Aorta (tissue), 5 donors: ENCODE measurements at regions not wholly inside any gene's neighbourhood (a gene's known extent, or its start where the extent isn't known, plus 50 kb on each side); places are given as distances from the start of the nearest gene placed in this dataset.

Experiments
- ATAC-seq: fragments of 200-7000 bp; cut with Tn5 transposase; one replicate; pipeline ENCODE4 v1.9.1; 2022; ENCODE audit warnings: moderate library complexity; ENCODE audit not compliant: low FRiP score
- DNase-seq, 2 donors: peaks; one replicate each; pipeline ENCODE4 v3.0.0-alpha.2; 2020
- H3K27ac ChIP-seq, 2 donors: one replicate each; pipeline ENCODE4 v1.5.1; 2013; ENCODE audit warnings: low read length in 2 of 2, mild to moderate bottlenecking in 2 of 2, moderate library complexity in 2 of 2, control low read depth in 1 of 2, inconsistent platforms in 1 of 2, low read depth in 1 of 2
- H3K27me3 ChIP-seq, 2 donors: one replicate each; pipeline ENCODE4 v1.6.1; 2013; ENCODE audit warnings: control low read depth in 1 of 2, low read length in 1 of 2, mild to moderate bottlenecking in 1 of 2, moderate library complexity in 1 of 2; ENCODE audit not compliant: insufficient read depth in 2 of 2, control insufficient read depth in 1 of 2
- H3K36me3 ChIP-seq, 2 donors: one replicate each; pipeline ENCODE4 v1.6.1; 2013; ENCODE audit warnings: control low read depth in 1 of 2, low read length in 1 of 2, mild to moderate bottlenecking in 1 of 2; ENCODE audit not compliant: insufficient read depth in 2 of 2, control insufficient read depth in 1 of 2
- H3K4me1 ChIP-seq, 2 donors: one replicate each; pipeline ENCODE4 v1.6.1; 2013; ENCODE audit warnings: low read length in 2 of 2, control low read depth in 1 of 2, mild to moderate bottlenecking in 1 of 2, moderate library complexity in 1 of 2; ENCODE audit not compliant: insufficient read depth in 2 of 2, control insufficient read depth in 1 of 2
- H3K4me3 ChIP-seq, 2 donors: one replicate each; pipeline ENCODE4 v1.5.1; 2013; ENCODE audit warnings: low read length in 2 of 2, control low read depth in 1 of 2, mild to moderate bottlenecking in 1 of 2
- H3K9me3 ChIP-seq: one replicate; pipeline ENCODE4 v1.6.1; 2013; ENCODE audit warnings: mild to moderate bottlenecking, low read length; ENCODE audit not compliant: control insufficient read depth
- WGBS, 2 donors: extraction: QIAGEN DNeasy Blood & Tissue Kit; methylation state at CpG; one replicate each; pipeline ENCODE4 v1.1.7; 2013; 5-methylcytosine and 5-hydroxymethylcytosine counted together
- intact Hi-C, 2 donors: fragments of 100-400 bp; cut with DNase I; formaldehyde crosslinking; loops; one replicate each; pipeline versions ENCODE4 v1.14.2 to v1.15.0; 2022
- donor health status: healthy with polysubstance abuse.
- donor health status: Bipolar disorder and iron deficiency.
- donor health status: DM: no; HTN: no; CAD: no.
- donor health status: DM: no; HTN: no; CAD: no.
- donor health status: DM: yes; HTN: yes; CAD: no.

GRCh38 chr7:53387515-53387914 lies 352.1 kb downstream of the POM121L12 start:
- WGBS, 2 donors = 91 to 95% methylated on average over 12 of the region's 12 CpGs
- ATAC-seq = peak; percentile 52

GRCh38 chr7:53397911-53398310 lies 362.5 kb downstream of the POM121L12 start:
- intact Hi-C loops = no loop called here
- Histone ChIP-seq H3K9me3 (no peaks in the 10 kb centered on the region), H3K36me3 (no peaks in the 10 kb centered on the region), H3K27ac (no peak overlapping the region), H3K27me3 (no peaks in the 10 kb centered on the region), H3K4me1 (no peaks in the 10 kb centered on the region), H3K4me3 (no peak overlapping the region)
- DNase-seq (no peak), ATAC-seq (no peak)
- 85% methylated on average over 2 of the region's 2 CpGs for WGBS, 2 donors

More at GRCh38 chr7:53387515-53387914, 352.1 kb downstream of the POM121L12 start:
- H3K27ac ChIP-seq = no peak overlapping the region
- H3K4me1 ChIP-seq = no peaks in the 10 kb centered on the region
- H3K27me3 ChIP-seq = no peaks in the 10 kb centered on the region
- no peaks in the 10 kb centered on the region for H3K9me3 ChIP-seq
- H3K4me3 ChIP-seq = no peak overlapping the region
- DNase-seq = no peak
- no peaks in the 10 kb centered on the region for H3K36me3 ChIP-seq
- intact Hi-C loops = no loop called here

GRCh38 chr7:53398566-53398965 lies 363.1 kb downstream of the POM121L12 start:
- no peak overlapping the region for H3K4me3 ChIP-seq
- H3K36me3 ChIP-seq = no peaks in the 10 kb centered on the region
- DNase-seq (no peak), ATAC-seq (no peak)
- intact Hi-C loops = no loop called here
- no peaks in the 10 kb centered on the region for H3K9me3 ChIP-seq
- H3K27ac ChIP-seq = no peak overlapping the region
- no peaks in the 10 kb centered on the region for H3K4me1 ChIP-seq
- WGBS, 2 donors = 69 to 70% methylated on average over 2 of the region's 2 CpGs
- H3K27me3 ChIP-seq = no peaks in the 10 kb centered on the region

- Histone ChIP-seq H3K36me3 (no peaks in the 10 kb centered on the region), H3K9me3 (no peaks in the 10 kb centered on the region), H3K4me1 (no peaks in the 10 kb centered on the region), H3K27ac (no peak overlapping the region), H3K4me3 (no peak overlapping the region), H3K27me3 (no peaks in the 10 kb centered on the region)
- no peak for DNase-seq
- intact Hi-C loops = no loop called here
- 82 to 85% methylated on average over 2 of the region's 2 CpGs for WGBS, 2 donors
- ATAC-seq = no peak
Measured at GRCh38 chr7:53413021-53413420, 377.6 kb downstream of the POM121L12 start.

- DNase-seq (no peak), ATAC-seq (no peak)
- intact Hi-C loops = no loop called here
- no peaks in the 10 kb centered on the region for H3K36me3 ChIP-seq
- no peak overlapping the region for H3K4me3 ChIP-seq
- WGBS, 2 donors = 90 to 94% methylated on average over 2 of the region's 2 CpGs
- H3K9me3 ChIP-seq = no peaks in the 10 kb centered on the region
- no peak overlapping the region for H3K27ac ChIP-seq
- no peaks in the 10 kb centered on the region for H3K4me1 ChIP-seq
- H3K27me3 ChIP-seq = no peaks in the 10 kb centered on the region
Measured at GRCh38 chr7:53415816-53416215, 380.4 kb downstream of the POM121L12 start.

- H3K4me1 ChIP-seq = no peaks in the 10 kb centered on the region
- ATAC-seq = no peak
- WGBS, 2 donors = 35 to 36% methylated on average over 1 of the region's 1 CpG
- no peak overlapping the region for H3K4me3 ChIP-seq
- intact Hi-C loops = no loop called here
- no peak for DNase-seq
- no peak overlapping the region for H3K27ac ChIP-seq
- peaks cover 2% of the 10 kb centered on the region for H3K9me3 ChIP-seq
- H3K27me3 ChIP-seq = no peaks in the 10 kb centered on the region
- no peaks in the 10 kb centered on the region for H3K36me3 ChIP-seq
Measured at GRCh38 chr7:53418834-53419482, 383.5 kb downstream of the POM121L12 start.

GRCh38 chr7:53420550-53420949 lies 385.1 kb downstream of the POM121L12 start:
- no peak overlapping the region for H3K4me3 ChIP-seq

DNA sequence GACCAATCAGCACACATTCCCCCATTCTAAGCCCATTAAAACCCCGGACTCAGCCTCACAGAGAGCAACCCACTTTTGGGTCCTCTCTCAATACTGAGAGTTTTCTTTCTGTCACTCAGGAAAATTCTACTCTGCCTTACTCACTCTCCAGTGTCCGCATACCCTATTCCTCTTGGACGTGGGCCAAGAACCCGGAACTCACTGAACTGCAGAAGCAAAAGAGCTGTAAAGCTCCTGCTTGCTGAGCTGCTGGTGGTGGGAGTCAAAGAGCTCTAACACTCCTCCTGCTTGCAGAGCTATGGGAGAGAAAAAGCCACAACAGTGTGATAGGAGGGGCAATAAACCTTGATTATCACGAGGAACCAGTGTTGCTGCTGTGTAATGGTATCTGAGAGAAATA lies 386.9 kb downstream of the POM121L12 start:
- Histone ChIP-seq H3K9me3 (peaks cover 2% of the 10 kb centered on the region), H3K27ac (no peak overlapping the region), H3K27me3 (no peaks in the 10 kb centered on the region), H3K36me3 (no peaks in the 10 kb centered on the region), H3K4me1 (no peaks in the 10 kb centered on the region), H3K4me3 (no peak overlapping the region)
- WGBS, 2 donors = 34 to 35% methylated on average over 5 of the region's 5 CpGs
- no peak for DNase-seq
- ATAC-seq = no peak
- intact Hi-C loops = no loop called here

More at GRCh38 chr7:53420550-53420949, 385.1 kb downstream of the POM121L12 start:
- H3K9me3 ChIP-seq = peaks cover 2% of the 10 kb centered on the region
- H3K27me3 ChIP-seq = no peaks in the 10 kb centered on the region
- intact Hi-C loops = no loop called here
- H3K27ac ChIP-seq = no peak overlapping the region
- no peaks in the 10 kb centered on the region for H3K4me1 ChIP-seq
- no peaks in the 10 kb centered on the region for H3K36me3 ChIP-seq
- ATAC-seq = no peak
- 68 to 73% methylated on average over 1 of the region's 1 CpG for WGBS, 2 donors
- DNase-seq = no peak

DNA sequence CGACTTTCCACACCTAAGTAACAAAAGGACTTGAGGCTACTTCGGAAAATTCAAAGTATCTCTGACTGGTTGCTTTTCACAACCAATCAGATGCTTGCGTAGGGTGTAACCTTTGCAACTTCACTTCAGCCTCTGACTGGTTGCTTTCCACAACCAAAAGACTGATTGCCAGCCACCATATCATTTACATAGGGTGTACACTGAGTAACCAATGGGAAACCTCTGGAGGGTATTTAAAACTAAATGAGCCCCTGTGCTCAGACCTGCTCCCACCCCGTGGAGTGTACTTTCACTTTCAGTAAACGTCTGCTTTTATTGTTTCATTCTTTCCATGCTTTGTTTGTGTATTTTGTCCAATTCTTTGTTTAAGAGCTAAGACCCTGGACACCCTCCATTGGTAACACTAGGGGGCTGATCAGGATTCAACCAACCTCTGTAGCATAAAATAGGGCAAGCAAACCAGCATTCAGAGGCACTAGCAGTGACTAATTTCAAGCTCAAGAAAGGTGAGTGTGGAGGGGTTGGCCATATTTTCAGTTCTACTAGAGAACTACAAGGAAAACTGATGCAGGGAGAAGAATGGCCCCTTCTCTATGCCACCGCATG lies 390.8 kb downstream of the POM121L12 start:
- no peaks in the 10 kb centered on the region for H3K4me1 ChIP-seq
- H3K27me3 ChIP-seq = no peaks in the 10 kb centered on the region
- no peaks in the 10 kb centered on the region for H3K36me3 ChIP-seq
- no peak for DNase-seq
- no peak overlapping the region for H3K27ac ChIP-seq
- 70 to 81% methylated on average over 6 of the region's 6 CpGs for WGBS, 2 donors
- no peak for ATAC-seq
- peaks cover 4% of the 10 kb centered on the region for H3K9me3 ChIP-seq
- intact Hi-C loops = no loop called here
- no peak overlapping the region for H3K4me3 ChIP-seq
